ENCODE measurements at regions not wholly inside any gene's neighbourhood (a gene's known extent, or its start where the extent isn't known, plus 50 kb on each side); places are given as distances from the start of the nearest gene placed in this dataset.

- no peak overlapping the region for H3K9ac ChIP-seq (replicated peaks in 1 of 4; ENCODE audit: extremely low read depth in 1 of 4, low read depth in 3 of 4, low read length in 3 of 4)
- no peak overlapping the region for H2BK20ac ChIP-seq (ENCODE audit: low read length)
- POLR2A ChIA-PET (ENCODE audit: partially characterized antibody) = no interaction called here
- H3K4me1 ChIP-seq (replicated peaks in 1 of 4; ENCODE audit: control insufficient read depth in 3 of 4, insufficient read depth in 4 of 4, low read length in 3 of 4) = no peaks in the 10 kb centered on the region; a peak in 1 of 7 replicates
- H3K27ac ChIP-seq (ENCODE audit: low read depth, low read length) = no peak overlapping the region
- H3K23me2 ChIP-seq (ENCODE audit: low read depth, low read length) = no peaks in the 10 kb centered on the region
- DNase-seq (ENCODE audit: low read depth in 1 of 2, low spot score in 2 of 2) (no peak), FAIRE-seq (no peak)
- no peak overlapping the region for H2AK5ac ChIP-seq (ENCODE audit: low read depth, low read length)
- H3K4me2 ChIP-seq (ENCODE audit: insufficient read depth in 1 of 2, low read depth in 2 of 2, low read length in 2 of 2) = no peak overlapping the region
- no peaks in the 10 kb centered on the region for H4K20me1 ChIP-seq (replicated peaks in 1 of 2; ENCODE audit: control insufficient read depth in 1 of 2, insufficient read depth in 2 of 2, low read length in 2 of 2)
- no peaks in the 10 kb centered on the region for H3K36me3 ChIP-seq (ENCODE audit: control insufficient read depth in 2 of 4, insufficient read depth in 4 of 4, low read length in 3 of 4)
- H2AFZ ChIP-seq (ENCODE audit: low read length) = no peak overlapping the region
- H2BK12ac ChIP-seq (ENCODE audit: low read depth, low read length) = no peak overlapping the region
- H3K79me2 ChIP-seq (ENCODE audit: control insufficient read depth in 1 of 2, insufficient read depth in 2 of 2, low read length in 2 of 2) = no peaks in the 10 kb centered on the region
- H4K91ac ChIP-seq (replicated peaks; ENCODE audit: insufficient read length, low read length) = no peak overlapping the region
- H2BK15ac ChIP-seq (ENCODE audit: low read length) = no peak overlapping the region
- H3K9me3 ChIP-seq (ENCODE audit: insufficient read depth in 2 of 2, low read depth in 1 of 2, low read length in 1 of 2) = no peaks in the 10 kb centered on the region
- TF ChIP-seq EP300 (IDR thresholded peaks at IDR 0.05; ENCODE audit: borderline replicate concordance in 1 of 2, low read depth in 2 of 2, low read length in 2 of 2) (no peak), POLR2A (IDR thresholded peaks at IDR 0.05; ENCODE audit: control extremely low read depth in 1 of 2, low read depth in 2 of 2, low read length in 2 of 2) (no peak), CHD2 (IDR thresholded peaks at IDR 0.05; ENCODE audit: low read length) (no peak), ASH2L (IDR thresholded peaks at IDR 0.05; ENCODE audit: low read length) (no peak), POU5F1 (IDR thresholded peaks at IDR 0.05; ENCODE audit: low read depth, low read length) (no peak)
- H3K27me3 ChIP-seq (replicated peaks in 1 of 4; ENCODE audit: control insufficient read depth in 3 of 4, extremely low read depth in 1 of 4, insufficient read depth in 3 of 4, low read length in 3 of 4) = no peaks in the 10 kb centered on the region
- no peak overlapping the region for H4K5ac ChIP-seq (ENCODE audit: insufficient read length, low read depth, low read length)
- CTCF ChIA-PET (ENCODE audit: partially characterized antibody) = interaction anchor here (0.7 to 5.5 kb wide), 5 partner anchors 14 to 201 kb away, joined by 3 to 34 read pairs (median 3); no protein-coding TSS in a partner anchor
- H3K14ac ChIP-seq (ENCODE audit: insufficient read length) = no peak overlapping the region
- H3K4ac ChIP-seq (replicated peaks; ENCODE audit: insufficient read length, low read depth, low read length) = no peak overlapping the region
- H3K4me3 ChIP-seq (ENCODE audit: extremely low read depth in 1 of 4, insufficient read depth in 2 of 4, low read depth in 3 of 4, low read length in 4 of 4) = no peak overlapping the region
- H3K23ac ChIP-seq (ENCODE audit: insufficient read length) = no peak overlapping the region
- no peak overlapping the region for H3K56ac ChIP-seq (replicated peaks; ENCODE audit: insufficient read length, low read depth, low read length)
- no peak overlapping the region for H2BK5ac ChIP-seq (ENCODE audit: low read depth, low read length)
- no peak overlapping the region for H4K8ac ChIP-seq (ENCODE audit: extremely low read depth, insufficient read depth, low read length)
- no peak overlapping the region for H2BK120ac ChIP-seq (replicated peaks; ENCODE audit: low read depth, low read length)
- H3K79me1 ChIP-seq (ENCODE audit: low read depth, low read length) = no peaks in the 10 kb centered on the region
- no peak overlapping the region for H3K18ac ChIP-seq (ENCODE audit: extremely low read depth, low read length)
These were observed 303.9 kb upstream of the SGK1 start for GRCh38 chr6:134621858-134622257.
